H1 (cell line): ENCODE measurements at regions not wholly inside any gene's neighbourhood (a gene's known extent, or its start where the extent isn't known, plus 50 kb on each side); places are given as distances from the start of the nearest gene placed in this dataset.

Source experiments
- CTCF ChIA-PET: fragments of 300-600 bp; sonication (Branson Sonifier 250); formaldehyde crosslinking; loops from one replicate; lab custom pipeline; 2021; ENCODE audit not compliant: partially characterized antibody; lab: Charles Lee
- POLR2A ChIA-PET: fragments of 300-600 bp; sonication (Branson Sonifier 250); formaldehyde crosslinking; loops from one replicate; lab custom pipeline; 2021; ENCODE audit warnings: inconsistent platforms; ENCODE audit not compliant: partially characterized antibody; lab: Charles Lee
- DNase-seq, 2 experiments: peaks; one replicate each; pipeline versions ENCODE4 v3.0.0 to v3.0.0-alpha.2; 2010 to 2022; ENCODE audit warnings: low spot score in 2 of 2, low read depth in 1 of 2, mixed read lengths in 1 of 2
- FAIRE-seq: peaks from 2 replicates; lab custom pipeline; 2011; peaks lifted over from hg19 to GRCh38; lab: Jason Lieb, UNC
- H2AFZ ChIP-seq: 2 replicates; pipeline ENCODE4 v1.8.1; 2012; ENCODE audit warnings: low read length, inconsistent platforms
- H2AK5ac ChIP-seq: 2 replicates; pipeline ENCODE4 v1.6.1; 2013; ENCODE audit warnings: low read depth, low read length
- H2BK120ac ChIP-seq: replicated peaks from 2 replicates; pipeline ENCODE3; 2013; ENCODE audit warnings: low read depth, low read length, inconsistent platforms
- H2BK12ac ChIP-seq: 2 replicates; pipeline ENCODE4 v1.6.1; 2013; ENCODE audit warnings: low read depth, low read length
- H2BK15ac ChIP-seq: 2 replicates; pipeline ENCODE4 v1.6.1; 2013; ENCODE audit warnings: low read length
- H2BK20ac ChIP-seq: 2 replicates; pipeline ENCODE4 v1.6.1; 2013; ENCODE audit warnings: low read length
- H2BK5ac ChIP-seq: 2 replicates; pipeline ENCODE4 v1.6.1; 2013; ENCODE audit warnings: low read depth, low read length
- H3K14ac ChIP-seq: 2 replicates; pipeline ENCODE4 v1.6.1; 2013; ENCODE audit warnings: inconsistent platforms; ENCODE audit not compliant: insufficient read length
- H3K18ac ChIP-seq: 2 replicates; pipeline ENCODE4 v1.6.1; 2013; ENCODE audit warnings: low read length; ENCODE audit errors: extremely low read depth
- H3K23ac ChIP-seq: 2 replicates; pipeline ENCODE4 v1.6.1; 2013; ENCODE audit warnings: inconsistent platforms; ENCODE audit not compliant: insufficient read length
- H3K23me2 ChIP-seq: 2 replicates; pipeline ENCODE4 v1.6.1; 2013; ENCODE audit warnings: low read depth, low read length
- H3K27ac ChIP-seq: 2 replicates; pipeline ENCODE4 v1.6.1; 2011; ENCODE audit warnings: low read depth, low read length, inconsistent platforms
- H3K27me3 ChIP-seq, 4 experiments: replicated peaks in 1 of 4; 1 replicate in 1 of 4; 2 replicates in 3 of 4; pipeline versions ENCODE4 v1.6.1 to v1.8.1; 2011 to 2013; ENCODE audit warnings: low read length in 3 of 4, mild to moderate bottlenecking in 3 of 4, inconsistent platforms in 2 of 4, mixed read lengths in 2 of 4, moderate library complexity in 1 of 4; ENCODE audit not compliant: control insufficient read depth in 3 of 4, insufficient read depth in 3 of 4; ENCODE audit errors: extremely low read depth in 1 of 4
- H3K36me3 ChIP-seq, 4 experiments: 2 replicates each; pipeline versions ENCODE4 v1.6.1 to v1.8.1; 2011 to 2013; ENCODE audit warnings: mild to moderate bottlenecking in 4 of 4, low read length in 3 of 4, moderate library complexity in 2 of 4, control low read depth in 1 of 4, inconsistent platforms in 1 of 4; ENCODE audit not compliant: insufficient read depth in 4 of 4, control insufficient read depth in 2 of 4
- H3K4ac ChIP-seq: replicated peaks from 2 replicates; pipeline ENCODE3; 2013; ENCODE audit warnings: low read length, low read depth, mixed read lengths, inconsistent platforms; ENCODE audit not compliant: insufficient read length
- H3K4me1 ChIP-seq, 4 experiments: replicated peaks in 1 of 4; 1 replicate in 1 of 4; 2 replicates in 3 of 4; pipeline versions ENCODE4 v1.6.1 to v1.8.1; 2011 to 2013; ENCODE audit warnings: low read length in 3 of 4, inconsistent platforms in 2 of 4, mixed read lengths in 1 of 4; ENCODE audit not compliant: insufficient read depth in 4 of 4, control insufficient read depth in 3 of 4
- H3K4me2 ChIP-seq, 2 experiments: 2 replicates each; pipeline versions ENCODE4 v1.6.1 to v1.8.1; 2011 to 2013; ENCODE audit warnings: low read depth in 2 of 2, low read length in 2 of 2, control low read depth in 1 of 2, inconsistent platforms in 1 of 2, mild to moderate bottlenecking in 1 of 2; ENCODE audit not compliant: insufficient read depth in 1 of 2
- H3K4me3 ChIP-seq, 4 experiments: fragments of 200-600, 300-600 bp in 1 of 4; sonication (generic), shearing (Covaris generic), sonication (Bioruptor Twin) in 1 of 4; 2 replicates each; pipeline versions ENCODE4 v1.5.1 to v1.8.1; 2011 to 2016; ENCODE audit warnings: low read length in 4 of 4, low read depth in 3 of 4, control low read depth in 2 of 4, inconsistent platforms in 2 of 4, mild to moderate bottlenecking in 2 of 4, mixed read lengths in 1 of 4, moderate library complexity in 1 of 4; ENCODE audit not compliant: insufficient read depth in 2 of 4; ENCODE audit errors: extremely low read depth in 1 of 4
- H3K56ac ChIP-seq: replicated peaks from 2 replicates; pipeline ENCODE3; 2013; ENCODE audit warnings: low read depth, mild to moderate bottlenecking, mixed read lengths, low read length, inconsistent platforms; ENCODE audit not compliant: insufficient read length
- H3K79me1 ChIP-seq: 2 replicates; pipeline ENCODE4 v1.6.1; 2013; ENCODE audit warnings: low read depth, low read length, control low read depth
- H3K79me2 ChIP-seq, 2 experiments: 2 replicates each; pipeline versions ENCODE4 v1.6.1 to v1.8.1; 2012 to 2013; ENCODE audit warnings: low read length in 2 of 2, mild to moderate bottlenecking in 2 of 2, inconsistent platforms in 1 of 2; ENCODE audit not compliant: insufficient read depth in 2 of 2, control insufficient read depth in 1 of 2
- H3K9ac ChIP-seq, 4 experiments: replicated peaks in 1 of 4; 1 replicate in 1 of 4; 2 replicates in 3 of 4; pipeline versions ENCODE4 v1.6.1 to v1.8.1; 2011 to 2013; ENCODE audit warnings: low read depth in 3 of 4, low read length in 3 of 4, control low read depth in 2 of 4, mild to moderate bottlenecking in 2 of 4, moderate library complexity in 2 of 4, inconsistent platforms in 1 of 4; ENCODE audit errors: extremely low read depth in 1 of 4
- H3K9me3 ChIP-seq, 2 experiments: 2 replicates each; pipeline versions ENCODE4 v1.6.1 to v1.8.1; 2012 to 2013; ENCODE audit warnings: mild to moderate bottlenecking in 2 of 2, moderate library complexity in 2 of 2, control low read depth in 1 of 2, inconsistent platforms in 1 of 2, low read depth in 1 of 2, low read length in 1 of 2, mixed read lengths in 1 of 2; ENCODE audit not compliant: insufficient read depth in 2 of 2
- H4K20me1 ChIP-seq, 2 experiments: replicated peaks in 1 of 2; 2 replicates each; pipeline versions ENCODE3 to v1.8.1; 2011 to 2013; ENCODE audit warnings: inconsistent platforms in 2 of 2, low read length in 2 of 2, mild to moderate bottlenecking in 1 of 2; ENCODE audit not compliant: insufficient read depth in 2 of 2, control insufficient read depth in 1 of 2
- H4K5ac ChIP-seq: 2 replicates; pipeline ENCODE4 v1.6.1; 2013; ENCODE audit warnings: low read length, low read depth, mixed read lengths, inconsistent platforms; ENCODE audit not compliant: insufficient read length
- H4K8ac ChIP-seq: 2 replicates; pipeline ENCODE4 v1.8.0; 2013; ENCODE audit warnings: mild to moderate bottlenecking, moderate library complexity, low read length, inconsistent platforms; ENCODE audit not compliant: insufficient read depth; ENCODE audit errors: extremely low read depth
- H4K91ac ChIP-seq: replicated peaks from 2 replicates; pipeline ENCODE3; 2013; ENCODE audit warnings: low read length, mixed read lengths, inconsistent platforms; ENCODE audit not compliant: insufficient read length
- ATF3 ChIP-seq: IDR thresholded peaks from 2 replicates; pipeline ENCODE4 v1.6.1; 2011; ENCODE audit warnings: low read depth, mild to moderate bottlenecking, low read length; ENCODE audit not compliant: insufficient read depth
- KDM5A ChIP-seq: fragments of 200-600 bp; IDR thresholded peaks from 2 replicates; pipeline ENCODE4 v1.7.1; 2012; ENCODE audit warnings: mild to moderate bottlenecking, low read length, inconsistent platforms, mixed read lengths
- ZNF274 ChIP-seq: IDR thresholded peaks from 2 replicates; pipeline ENCODE4 v1.7.0; 2012; ENCODE audit warnings: low read length, borderline replicate concordance; ENCODE audit errors: extremely low read depth
- WGBS, 2 experiments: shearing (Covaris generic) in 1 of 2; methylation state at CpG; one replicate each; pipeline versions ENCODE4 v1.1.6 to v1.1.7; 2013 to 2015; ENCODE audit warnings: low lambda C conversion rate in 2 of 2, mixed read lengths in 2 of 2, inconsistent platforms in 1 of 2, low coverage in 1 of 2, missing lambda C conversion rate in 1 of 2; ENCODE audit not compliant: insufficient replicate concordance in 2 of 2, insufficient coverage in 1 of 2, insufficient read length in 1 of 2; ENCODE audit errors: extremely low coverage in 1 of 2, missing lambda C conversion rate in 1 of 2; 5-methylcytosine and 5-hydroxymethylcytosine counted together

- TF ChIP-seq ATF3 (no peak), ZNF274 (no peak), KDM5A (no peak)
- no peaks in the 10 kb centered on the region for H4K20me1 ChIP-seq
- H3K4me1 ChIP-seq = no peaks in the 10 kb centered on the region
- H2BK120ac ChIP-seq = no peak overlapping the region
- H3K79me2 ChIP-seq = no peaks in the 10 kb centered on the region
- H3K56ac ChIP-seq = no peak overlapping the region
- H3K18ac ChIP-seq = no peak overlapping the region
- no peak overlapping the region for H4K8ac ChIP-seq
- H3K4ac ChIP-seq = no peak overlapping the region
- POLR2A ChIA-PET = no interaction called here
- no peaks in the 10 kb centered on the region for H3K9me3 ChIP-seq
- DNase-seq (no peak), FAIRE-seq (no peak)
- no peaks in the 10 kb centered on the region for H3K27me3 ChIP-seq
- WGBS, 2 experiments = 88% methylated on average over 1 of the region's 1 CpG; no CpG with 5 or more reads in 1 of the 2 experiments
- no peak overlapping the region for H2AFZ ChIP-seq
- no peak overlapping the region for H3K23ac ChIP-seq
- H3K9ac ChIP-seq = no peak overlapping the region
- H4K91ac ChIP-seq = no peak overlapping the region
- H2BK20ac ChIP-seq = no peak overlapping the region
- no peak overlapping the region for H2BK15ac ChIP-seq
- H3K4me3 ChIP-seq = no peak overlapping the region
- no peak overlapping the region for H2BK12ac ChIP-seq
- no peaks in the 10 kb centered on the region for H3K79me1 ChIP-seq
- no peak overlapping the region for H2BK5ac ChIP-seq
- no peak overlapping the region for H3K4me2 ChIP-seq
- H3K23me2 ChIP-seq = no peaks in the 10 kb centered on the region
- H3K36me3 ChIP-seq = no peaks in the 10 kb centered on the region
- H3K14ac ChIP-seq = no peak overlapping the region
- CTCF ChIA-PET = interaction anchor here (1.4 kb wide), 1 partner anchor 11 kb away, joined by 3 read pairs; no protein-coding TSS in a partner anchor
- H2AK5ac ChIP-seq = no peak overlapping the region
- H3K27ac ChIP-seq = no peak overlapping the region
- no peak overlapping the region for H4K5ac ChIP-seq
Observed at GRCh38 chr7:18278316-18278715, 217.2 kb upstream of the HDAC9 start.
